ENCODE measurements at regions not wholly inside any gene's neighbourhood (a gene's known extent, or its start where the extent isn't known, plus 50 kb on each side); places are given as distances from the start of the nearest gene placed in this dataset.

GRCh38 chr3:163159306-163159705, 1662.7 kb downstream of the OTOL1 start:
- no peak for DNase-seq (ENCODE audit: low spot score)

DNA sequence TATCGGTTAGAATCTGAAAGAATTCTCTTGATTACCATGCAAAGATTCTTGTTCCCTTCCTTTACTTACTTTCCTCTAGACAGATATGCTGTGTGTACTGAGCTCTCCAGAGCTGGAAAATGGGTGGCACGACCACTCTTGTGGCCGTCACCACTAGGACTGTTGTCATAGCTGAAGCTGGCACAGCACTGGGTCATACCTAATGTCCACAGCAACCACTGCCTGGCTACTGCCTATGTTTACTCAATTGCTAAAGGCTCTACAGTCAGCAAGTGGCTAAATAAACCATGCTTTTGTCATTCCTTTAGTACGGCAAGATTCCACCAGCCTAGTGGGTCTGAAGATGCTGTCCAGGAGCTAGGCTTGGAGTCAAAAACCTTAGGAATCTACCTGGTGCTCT, 1643.0 kb downstream of the OTOL1 start:
- TF ChIP-seq, protein P1, sequence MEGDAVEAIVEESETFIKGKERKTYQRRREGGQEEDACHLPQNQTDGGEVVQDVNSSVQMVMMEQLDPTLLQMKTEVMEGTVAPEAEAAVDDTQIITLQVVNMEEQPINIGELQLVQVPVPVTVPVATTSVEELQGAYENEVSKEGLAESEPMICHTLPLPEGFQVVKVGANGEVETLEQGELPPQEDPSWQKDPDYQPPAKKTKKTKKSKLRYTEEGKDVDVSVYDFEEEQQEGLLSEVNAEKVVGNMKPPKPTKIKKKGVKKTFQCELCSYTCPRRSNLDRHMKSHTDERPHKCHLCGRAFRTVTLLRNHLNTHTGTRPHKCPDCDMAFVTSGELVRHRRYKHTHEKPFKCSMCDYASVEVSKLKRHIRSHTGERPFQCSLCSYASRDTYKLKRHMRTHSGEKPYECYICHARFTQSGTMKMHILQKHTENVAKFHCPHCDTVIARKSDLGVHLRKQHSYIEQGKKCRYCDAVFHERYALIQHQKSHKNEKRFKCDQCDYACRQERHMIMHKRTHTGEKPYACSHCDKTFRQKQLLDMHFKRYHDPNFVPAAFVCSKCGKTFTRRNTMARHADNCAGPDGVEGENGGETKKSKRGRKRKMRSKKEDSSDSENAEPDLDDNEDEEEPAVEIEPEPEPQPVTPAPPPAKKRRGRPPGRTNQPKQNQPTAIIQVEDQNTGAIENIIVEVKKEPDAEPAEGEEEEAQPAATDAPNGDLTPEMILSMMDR (conservative IDR thresholded peaks at IDR 0.05; ENCODE audit: low read depth), result no peak
- no peak overlapping the region for H3K27ac ChIP-seq
- POLR2A ChIA-PET (ENCODE audit: low non-redundant PET), result no interaction called here
- CTCF ChIA-PET, result no interaction called here
- DNase-seq (ENCODE audit: low spot score), result no peak

More at GRCh38 chr3:163159306-163159705, 1662.7 kb downstream of the OTOL1 start:
- ChIA-PET CTCF (no interaction called here), POLR2A (ENCODE audit: low non-redundant PET) (no interaction called here)
- no peak overlapping the region for H3K27ac ChIP-seq
- TF ChIP-seq, protein P1 (conservative IDR thresholded peaks at IDR 0.05; ENCODE audit: low read depth), result no peak

DNA sequence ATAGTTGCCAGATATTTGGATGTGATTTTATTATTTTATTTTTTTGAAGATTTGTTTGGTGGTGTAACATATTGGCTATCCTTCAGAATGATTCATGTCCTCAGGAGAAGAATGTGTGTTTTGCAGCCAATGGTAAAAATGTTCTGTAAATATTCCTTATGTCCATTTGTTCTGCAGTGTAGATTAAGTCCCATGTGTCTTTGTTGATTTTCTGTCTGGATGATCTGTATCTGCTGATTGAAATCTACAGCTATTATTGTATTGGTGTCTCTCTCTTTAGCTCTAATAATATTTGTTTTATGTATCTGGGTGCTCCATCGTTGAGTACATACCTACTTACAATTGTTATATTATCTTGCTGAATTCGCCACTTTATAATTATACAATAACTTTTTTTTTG, 1641.7 kb downstream of the OTOL1 start:
- TF ChIP-seq, protein P1 (conservative IDR thresholded peaks at IDR 0.05; ENCODE audit: low read depth), result no peak
- DNase-seq (ENCODE audit: low spot score), result no peak
- POLR2A ChIA-PET (ENCODE audit: low non-redundant PET), result no interaction called here
- CTCF ChIA-PET, result no interaction called here
- no peak overlapping the region for H3K27ac ChIP-seq

DNA sequence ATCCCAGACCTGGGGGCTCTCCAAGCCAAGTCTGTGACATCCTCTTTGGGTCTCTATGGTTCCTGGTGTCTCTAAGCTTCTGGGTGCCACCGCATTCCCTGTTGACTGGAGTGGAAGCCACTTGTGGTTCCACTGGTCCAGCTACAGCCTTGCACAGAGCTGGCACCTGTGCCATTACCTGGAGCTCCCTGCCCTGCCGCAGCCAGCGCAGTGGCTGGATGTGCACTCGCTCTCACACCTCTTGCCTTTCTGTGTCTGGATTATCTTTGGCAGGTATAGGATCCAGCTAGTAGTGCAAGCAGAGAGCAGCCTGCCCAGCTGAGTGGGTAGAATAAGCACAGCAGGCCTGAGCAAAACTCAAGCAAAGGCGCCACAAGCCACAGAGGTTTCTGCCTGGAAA, 1635.5 kb downstream of the OTOL1 start:
- ChIA-PET POLR2A (ENCODE audit: low non-redundant PET) (no interaction called here), CTCF (no interaction called here)
- DNase-seq (ENCODE audit: low spot score), result no peak
- no peak overlapping the region for H3K27ac ChIP-seq
- TF ChIP-seq, protein P1 (conservative IDR thresholded peaks at IDR 0.05; ENCODE audit: low read depth), result no peak

DNA sequence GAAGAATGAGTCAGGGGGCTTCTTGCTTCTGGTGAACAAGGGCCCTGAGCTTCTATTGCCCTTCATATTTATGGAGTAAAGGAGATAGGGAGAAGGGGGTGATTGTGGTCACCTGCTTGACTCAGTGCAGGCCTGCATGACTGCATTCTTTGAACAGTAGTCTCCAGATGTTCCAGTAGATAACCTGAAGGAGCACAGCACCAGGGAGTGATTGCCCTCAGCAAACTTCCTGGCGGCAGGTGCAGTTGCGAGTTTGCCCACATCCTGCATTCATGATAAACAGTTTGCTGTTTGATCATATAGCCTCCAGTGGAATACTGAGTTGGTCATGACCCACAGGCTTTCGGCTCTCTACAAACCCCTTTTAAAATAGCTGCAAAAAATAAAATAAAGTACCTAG, 1632.7 kb downstream of the OTOL1 start:
- ChIA-PET POLR2A (ENCODE audit: low non-redundant PET) (no interaction called here), CTCF (no interaction called here)
- H3K27ac ChIP-seq, result no peak overlapping the region
- TF ChIP-seq, protein P1 (conservative IDR thresholded peaks at IDR 0.05; ENCODE audit: low read depth), result no peak
- DNase-seq (ENCODE audit: low spot score), result no peak

DNA sequence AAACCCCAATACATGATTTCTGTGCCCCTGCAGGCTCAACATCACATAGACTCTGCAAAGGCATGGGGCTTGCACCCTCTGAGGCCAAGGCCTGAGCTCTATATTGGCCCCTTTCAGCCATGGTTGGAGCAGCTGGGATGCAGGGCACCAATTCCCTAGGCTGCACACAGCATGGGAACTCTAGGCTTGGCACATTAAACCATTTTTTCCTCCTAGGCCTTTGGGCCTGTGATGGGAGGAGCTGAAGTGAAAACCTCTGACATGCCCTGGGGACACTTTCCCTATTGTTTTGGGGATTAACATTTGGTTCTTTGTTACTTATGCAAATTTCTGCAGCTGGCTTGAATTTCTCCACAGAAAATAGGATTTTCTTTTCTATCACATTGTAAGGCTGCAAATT, 1629.5 kb downstream of the OTOL1 start:
- ChIA-PET POLR2A (ENCODE audit: low non-redundant PET) (no interaction called here), CTCF (interaction anchor here (0.6 kb wide), 1 partner anchor 111 kb away, joined by 3 read pairs; no protein-coding TSS in a partner anchor)
- TF ChIP-seq, protein P1 (conservative IDR thresholded peaks at IDR 0.05; ENCODE audit: low read depth), result no peak
- no peak overlapping the region for H3K27ac ChIP-seq
- no peak for DNase-seq (ENCODE audit: low spot score)
